GM23248 (cell line): ENCODE measurements at regions not wholly inside any gene's neighbourhood (a gene's known extent, or its start where the extent isn't known, plus 50 kb on each side); places are given as distances from the start of the nearest gene placed in this dataset.

ENCODE experiments used
- EZH2 ChIP-seq: fragments of 200-600 bp; sonication (generic); IDR thresholded peaks from 2 replicates; pipeline ENCODE4 v1.6.1; 2018; ENCODE audit warnings: antibody characterized with exemption, mild to moderate bottlenecking; ENCODE audit not compliant: insufficient read depth, poor library complexity, severe bottlenecking
- EZH2phosphoT487 ChIP-seq: fragments of 200-600 bp; sonication (generic); IDR thresholded peaks from 2 replicates; pipeline ENCODE4 v1.6.1; 2018; ENCODE audit warnings: antibody characterized with exemption, moderate library complexity, mild to moderate bottlenecking, low read depth; ENCODE audit not compliant: insufficient read depth

GRCh38 chr1:71156590-71156989 is 75.8 kb upstream of the ZRANB2 start:
- TF ChIP-seq EZH2phosphoT487 = no peak
- TF ChIP-seq EZH2 = no peak
